MM.1S (cell line): ENCODE measurements at regions not wholly inside any gene's neighbourhood (a gene's known extent, or its start where the extent isn't known, plus 50 kb on each side); places are given as distances from the start of the nearest gene placed in this dataset.

Source experiments
- CTCF ChIP-seq: fragments of 300-600 bp; sonication (generic); IDR thresholded peaks from 2 replicates; pipeline ENCODE4 v1.5.1; 2016; ENCODE audit warnings: antibody characterized with exemption, low read length, mixed read lengths
- EZH2phosphoT487 ChIP-seq: fragments of 300-600 bp; sonication (generic); IDR thresholded peaks from 2 replicates; pipeline ENCODE4 v1.6.1; 2018; ENCODE audit warnings: antibody characterized with exemption, low read length

DNA sequence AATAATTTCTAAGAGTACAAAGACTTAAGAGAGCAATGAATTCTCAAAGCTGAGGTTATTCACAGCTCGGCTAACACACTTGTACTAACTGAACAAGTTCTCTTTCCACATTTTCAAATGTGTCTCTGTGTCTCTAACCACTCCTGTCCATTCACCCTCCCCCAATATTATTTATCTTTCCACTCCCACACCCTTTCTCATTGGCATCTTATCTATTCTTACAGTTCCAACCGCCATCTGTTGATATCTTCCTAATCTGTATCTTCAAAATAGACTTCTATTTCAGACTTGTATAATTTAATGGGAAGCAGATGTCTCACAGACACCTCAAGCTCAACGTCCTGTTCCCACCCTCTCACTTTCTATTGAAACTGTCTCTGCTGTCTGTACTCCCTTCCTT is 205.9 kb downstream of the ANXA1 start:
- TF ChIP-seq CTCF: no peak
- no peak for TF ChIP-seq EZH2phosphoT487
